Mesenchymal stem cell (in vitro differentiated cells and primary cell): ENCODE measurements at regions not wholly inside any gene's neighbourhood (a gene's known extent, or its start where the extent isn't known, plus 50 kb on each side); places are given as distances from the start of the nearest gene placed in this dataset.

Experiments
- DNase-seq: peaks from one replicate; pipeline ENCODE4 v3.0.0-alpha.2; 2013
- H2AFZ ChIP-seq: one replicate; pipeline ENCODE4 v1.6.1; 2013; ENCODE audit warnings: low read depth, mild to moderate bottlenecking, control low read depth, inconsistent platforms, low read length, moderate library complexity
- H2AK5ac ChIP-seq: 2 replicates; pipeline ENCODE4 v1.6.1; 2013; ENCODE audit warnings: low read length, moderate library complexity, mild to moderate bottlenecking, inconsistent platforms; ENCODE audit not compliant: severe bottlenecking
- H2BK120ac ChIP-seq: one replicate; pipeline ENCODE4 v1.6.1; 2013; ENCODE audit warnings: low read depth, mild to moderate bottlenecking, inconsistent platforms, low read length, moderate library complexity
- H2BK12ac ChIP-seq, 2 experiments: one replicate each; pipeline ENCODE4 v1.6.1; 2013; ENCODE audit warnings: inconsistent platforms in 2 of 2, low read length in 2 of 2, mild to moderate bottlenecking in 2 of 2, moderate library complexity in 2 of 2, control low read depth in 1 of 2
- H2BK15ac ChIP-seq: one replicate; pipeline ENCODE4 v1.6.1; 2013; ENCODE audit warnings: mild to moderate bottlenecking, low read depth, inconsistent platforms; ENCODE audit not compliant: poor library complexity, severe bottlenecking
- H2BK5ac ChIP-seq: 2 replicates; pipeline ENCODE4 v1.6.1; 2013; ENCODE audit warnings: low read depth, mild to moderate bottlenecking, low read length, control low read depth, inconsistent platforms; ENCODE audit not compliant: poor library complexity, severe bottlenecking
- H3K14ac ChIP-seq, 2 experiments: one replicate each; pipeline ENCODE4 v1.6.1; 2013; ENCODE audit warnings: inconsistent platforms in 2 of 2, low read length in 2 of 2, control low read depth in 1 of 2, mild to moderate bottlenecking in 1 of 2, moderate library complexity in 1 of 2
- H3K18ac ChIP-seq, 2 experiments: one replicate each; pipeline ENCODE4 v1.6.1; 2013; ENCODE audit warnings: inconsistent platforms in 2 of 2, low read length in 2 of 2, control low read depth in 1 of 2, low read depth in 1 of 2, mild to moderate bottlenecking in 1 of 2
- H3K23ac ChIP-seq, 2 experiments: one replicate each; pipeline ENCODE4 v1.6.1; 2013; ENCODE audit warnings: inconsistent platforms in 2 of 2, low read length in 2 of 2, mild to moderate bottlenecking in 2 of 2, moderate library complexity in 2 of 2, control low read depth in 1 of 2
- H3K27ac ChIP-seq: 2 replicates; pipeline ENCODE4 v1.5.1; 2013; ENCODE audit warnings: mild to moderate bottlenecking, moderate library complexity, low read length, control low read depth, inconsistent platforms; ENCODE audit not compliant: poor library complexity, severe bottlenecking
- H3K27me3 ChIP-seq, 2 experiments: 2 replicates each; pipeline versions ENCODE4 v1.6.1 to v1.7.0; 2013; ENCODE audit warnings: low read length in 2 of 2, mild to moderate bottlenecking in 2 of 2, moderate library complexity in 2 of 2, control low read depth in 1 of 2, inconsistent platforms in 1 of 2; ENCODE audit not compliant: control insufficient read depth in 1 of 2, insufficient read depth in 1 of 2
- H3K36me3 ChIP-seq, 2 experiments: 2 replicates each; pipeline versions ENCODE4 v1.6.1 to v1.7.0; 2013; ENCODE audit warnings: low read length in 2 of 2, control low read depth in 1 of 2, inconsistent platforms in 1 of 2, low read depth in 1 of 2, mild to moderate bottlenecking in 1 of 2; ENCODE audit not compliant: insufficient read depth in 2 of 2, control insufficient read depth in 1 of 2
- H3K4ac ChIP-seq, 2 experiments: one replicate each; pipeline ENCODE4 v1.6.1; 2013; ENCODE audit warnings: inconsistent platforms in 2 of 2, low read length in 2 of 2, mild to moderate bottlenecking in 2 of 2, moderate library complexity in 2 of 2, control low read depth in 1 of 2, low read depth in 1 of 2
- H3K4me1 ChIP-seq: 2 replicates; pipeline ENCODE4 v1.6.1; 2013; ENCODE audit warnings: low read depth, low read length, control low read depth; ENCODE audit not compliant: control insufficient read depth, insufficient read depth
- H3K4me2 ChIP-seq: 2 replicates; pipeline ENCODE4 v1.6.1; 2013; ENCODE audit warnings: low read length, mild to moderate bottlenecking, inconsistent platforms; ENCODE audit not compliant: poor library complexity, severe bottlenecking
- H3K4me3 ChIP-seq, 2 experiments: 2 replicates each; pipeline versions ENCODE4 v1.5.1 to v1.7.0; 2013; ENCODE audit warnings: low read length in 2 of 2, mild to moderate bottlenecking in 2 of 2, control low read depth in 1 of 2, low read depth in 1 of 2; ENCODE audit not compliant: insufficient read depth in 1 of 2
- H3K79me1 ChIP-seq: replicated peaks from 2 replicates; pipeline ENCODE4 v1.6.1; 2013; ENCODE audit warnings: mild to moderate bottlenecking, control low read depth, low read length, inconsistent platforms; ENCODE audit not compliant: poor library complexity, severe bottlenecking
- H3K9ac ChIP-seq: 2 replicates; pipeline ENCODE4 v1.7.0; 2013; ENCODE audit warnings: mild to moderate bottlenecking, low read length, moderate library complexity
- H3K9me3 ChIP-seq: 2 replicates; pipeline ENCODE4 v1.7.0; 2013; ENCODE audit warnings: mild to moderate bottlenecking, low read length; ENCODE audit not compliant: control insufficient read depth
- H4K8ac ChIP-seq: one replicate; pipeline ENCODE4 v1.6.1; 2013; ENCODE audit warnings: inconsistent platforms, mild to moderate bottlenecking, low read length, moderate library complexity
- H4K91ac ChIP-seq: one replicate; pipeline ENCODE4 v1.6.1; 2013; ENCODE audit warnings: mild to moderate bottlenecking, low read length, inconsistent platforms
- WGBS: methylation state at CpG from one replicate; pipeline ENCODE4 v1.1.7; 2013; ENCODE audit warnings: mixed read lengths; 5-methylcytosine and 5-hydroxymethylcytosine counted together

GRCh38 chr1:63038586-63038985, 254.7 kb downstream of the ATG4C start:
- no peak overlapping the region for H3K27ac ChIP-seq
- no peak overlapping the region for H2BK15ac ChIP-seq

GRCh38 chr1:63041660-63042059, 257.7 kb downstream of the ATG4C start:
- H3K4ac ChIP-seq: no peak overlapping the region
- no peak overlapping the region for H2BK15ac ChIP-seq
- H3K4me3 ChIP-seq: no peak overlapping the region
- no peak overlapping the region for H3K18ac ChIP-seq
- H3K14ac ChIP-seq: no peak overlapping the region
- H3K9ac ChIP-seq: no peak overlapping the region
- H3K27ac ChIP-seq: no peak overlapping the region
- no peaks in the 10 kb centered on the region for H3K27me3 ChIP-seq
- peak overlapping the region; percentile 51 for H2AFZ ChIP-seq
- no peak overlapping the region for H3K23ac ChIP-seq
- H2BK12ac ChIP-seq: no peak overlapping the region
- H3K4me2 ChIP-seq: no peak overlapping the region
- no peaks in the 10 kb centered on the region for H3K79me1 ChIP-seq
- no peak overlapping the region for H4K8ac ChIP-seq
- no peak overlapping the region for H2BK5ac ChIP-seq
- H2BK120ac ChIP-seq: no peak overlapping the region
- no peak for DNase-seq
- no peak overlapping the region for H2AK5ac ChIP-seq
- 56% methylated on average over 1 of the region's 3 CpGs for WGBS
- no peaks in the 10 kb centered on the region for H3K4me1 ChIP-seq
- H4K91ac ChIP-seq: no peak overlapping the region
- H3K36me3 ChIP-seq: no peaks in the 10 kb centered on the region
- peaks cover 3% of the 10 kb centered on the region for H3K9me3 ChIP-seq

More at GRCh38 chr1:63038586-63038985, 254.7 kb downstream of the ATG4C start:
- H4K8ac ChIP-seq: no peak overlapping the region
- H2BK120ac ChIP-seq: no peak overlapping the region
- no peak overlapping the region for H3K14ac ChIP-seq
- WGBS: 95% methylated on average over 3 of the region's 5 CpGs
- H3K4ac ChIP-seq: no peak overlapping the region
- H3K4me2 ChIP-seq: no peak overlapping the region
- H2AFZ ChIP-seq: no peak overlapping the region
- H3K4me1 ChIP-seq: no peaks in the 10 kb centered on the region
- H3K18ac ChIP-seq: no peak overlapping the region
- H3K9me3 ChIP-seq: peaks cover 3% of the 10 kb centered on the region
- H4K91ac ChIP-seq: no peak overlapping the region
- H3K79me1 ChIP-seq: no peaks in the 10 kb centered on the region
- H3K36me3 ChIP-seq: no peaks in the 10 kb centered on the region
- no peak overlapping the region for H3K23ac ChIP-seq
- no peak overlapping the region for H2BK5ac ChIP-seq
- H2BK12ac ChIP-seq: no peak overlapping the region
- no peak for DNase-seq
- no peaks in the 10 kb centered on the region for H3K27me3 ChIP-seq
- no peak overlapping the region for H3K4me3 ChIP-seq
- H3K9ac ChIP-seq: no peak overlapping the region
- no peak overlapping the region for H2AK5ac ChIP-seq

- Histone ChIP-seq H3K27me3 (no peaks in the 10 kb centered on the region), H3K23ac (no peak overlapping the region), H3K18ac (no peak overlapping the region), H4K8ac (no peak overlapping the region), H2BK120ac (no peak overlapping the region), H3K4me1 (no peaks in the 10 kb centered on the region), H2BK15ac (no peak overlapping the region), H2BK12ac (no peak overlapping the region), H3K9ac (no peak overlapping the region), H3K4me3 (no peak overlapping the region), H3K79me1 (no peaks in the 10 kb centered on the region), H2AK5ac (no peak overlapping the region), H3K9me3 (peaks cover 3% of the 10 kb centered on the region), H3K27ac (no peak overlapping the region), H3K36me3 (no peaks in the 10 kb centered on the region), H2BK5ac (no peak overlapping the region), H4K91ac (no peak overlapping the region), H2AFZ (no peak overlapping the region), H3K14ac (no peak overlapping the region), H3K4ac (no peak overlapping the region), H3K4me2 (no peak overlapping the region)
- DNase-seq: no peak
- 13% methylated on average over 1 of the region's 4 CpGs for WGBS
Measured at GRCh38 chr1:63042278-63042677, 258.3 kb downstream of the ATG4C start.

GRCh38 chr1:63046539-63046938, 262.6 kb downstream of the ATG4C start:
- no peaks in the 10 kb centered on the region for H3K27me3 ChIP-seq
- H2AK5ac ChIP-seq: no peak overlapping the region
- no peak overlapping the region for H3K18ac ChIP-seq
- H3K9me3 ChIP-seq: peaks cover 3% of the 10 kb centered on the region
- no peak overlapping the region for H3K27ac ChIP-seq
- H3K36me3 ChIP-seq: no peaks in the 10 kb centered on the region
- H3K4me2 ChIP-seq: no peak overlapping the region
- no peak overlapping the region for H3K9ac ChIP-seq
- H2AFZ ChIP-seq: no peak overlapping the region
- no peaks in the 10 kb centered on the region for H3K79me1 ChIP-seq
- peaks cover 2% of the 10 kb centered on the region for H3K4me1 ChIP-seq
- no peak overlapping the region for H2BK5ac ChIP-seq
- H2BK120ac ChIP-seq: no peak overlapping the region
- no peak overlapping the region for H3K23ac ChIP-seq
- no peak overlapping the region for H3K4ac ChIP-seq
- no peak overlapping the region for H2BK15ac ChIP-seq
- H3K4me3 ChIP-seq: no peak overlapping the region
- no peak for DNase-seq
- no peak overlapping the region for H4K8ac ChIP-seq
- no peak overlapping the region for H3K14ac ChIP-seq
- no peak overlapping the region for H4K91ac ChIP-seq
- 70% methylated on average over 1 of the region's 2 CpGs for WGBS
- H2BK12ac ChIP-seq: no peak overlapping the region
